PFSK-1 (cell line): ENCODE measurements at regions not wholly inside any gene's neighbourhood (a gene's known extent, or its start where the extent isn't known, plus 50 kb on each side); places are given as distances from the start of the nearest gene placed in this dataset.

Source experiments
- FOXP2 ChIP-seq: optimal IDR thresholded peaks from 2 replicates; pipeline ENCODE3; 2011; ENCODE audit warnings: borderline replicate concordance, control low read depth, inconsistent platforms; ENCODE audit not compliant: insufficient read depth; ENCODE audit errors: extremely low read length, extremely low read depth
- POLR2AphosphoS5 ChIP-seq: IDR thresholded peaks from 2 replicates; pipeline ENCODE4 v1.6.1; 2012; ENCODE audit warnings: low read depth, mild to moderate bottlenecking, control low read depth, low read length, moderate library complexity
- REST ChIP-seq, 2 experiments: IDR thresholded peaks; 2 replicates each; pipeline versions ENCODE4 v1.6.1 to v1.8.0; 2011 to 2012; ENCODE audit warnings: low read depth in 2 of 2, low read length in 2 of 2, control low read depth in 1 of 2, inconsistent platforms in 1 of 2, mild to moderate bottlenecking in 1 of 2, moderate library complexity in 1 of 2; ENCODE audit not compliant: insufficient read depth in 1 of 2

- TF ChIP-seq REST (IDR thresholded peaks at IDR 0.05; ENCODE audit: insufficient read depth in 1 of 2, low read depth in 2 of 2, low read length in 2 of 2) (no peak), FOXP2 (no peak), POLR2AphosphoS5 (no peak)
These were observed 339.2 kb upstream of the HNRNPA3 start for GRCh38 chr2:176873403-176873802.
